ENCODE measurements at regions not wholly inside any gene's neighbourhood (a gene's known extent, or its start where the extent isn't known, plus 50 kb on each side); places are given as distances from the start of the nearest gene placed in this dataset.
"Not testable (repeated sequence)": the region's sequence is repeated elsewhere in the genome, so short reads cannot be mapped to it uniquely, and the experiment has no call there.

DNA sequence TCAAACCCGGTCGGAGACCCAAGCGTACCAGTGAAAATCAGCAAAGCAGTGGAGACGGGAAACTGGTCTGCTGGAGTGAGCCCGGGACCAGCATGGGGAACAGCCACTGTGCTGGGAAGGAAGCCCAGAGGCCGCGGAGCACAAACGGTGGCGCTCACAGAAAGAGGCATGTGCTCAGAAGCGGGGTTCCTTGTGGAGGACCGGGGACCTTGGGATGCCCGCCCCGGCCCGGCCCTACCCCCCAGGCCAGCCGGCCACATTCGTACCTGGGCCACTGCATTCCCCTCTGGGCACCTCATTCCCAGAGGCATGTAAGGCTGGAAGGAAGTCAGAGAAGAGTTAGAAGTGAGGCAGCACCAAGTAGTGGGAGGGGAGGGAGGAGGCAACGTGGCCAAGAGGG, 79.3 kb downstream of the RFLNA start:
- no peak for DNase-seq
- H3F3A ChIP-seq (ENCODE audit: insufficient read depth, low read length) = no peaks in the 10 kb centered on the region
- no peaks in the 10 kb centered on the region for H3K4me1 ChIP-seq (ENCODE audit: low read length)
- H3K27me3 ChIP-seq (replicated peaks; ENCODE audit: insufficient read depth, low read length) = no peaks in the 10 kb centered on the region
- no peaks in the 10 kb centered on the region for H3K36me3 ChIP-seq (replicated peaks; ENCODE audit: insufficient read depth, low read length)
- H3K9ac ChIP-seq (ENCODE audit: low read length) = no peak overlapping the region
- no peak for TF ChIP-seq EZH2phosphoT487 (IDR thresholded peaks at IDR 0.05; ENCODE audit: low read length)
- TF ChIP-seq, protein P1, sequence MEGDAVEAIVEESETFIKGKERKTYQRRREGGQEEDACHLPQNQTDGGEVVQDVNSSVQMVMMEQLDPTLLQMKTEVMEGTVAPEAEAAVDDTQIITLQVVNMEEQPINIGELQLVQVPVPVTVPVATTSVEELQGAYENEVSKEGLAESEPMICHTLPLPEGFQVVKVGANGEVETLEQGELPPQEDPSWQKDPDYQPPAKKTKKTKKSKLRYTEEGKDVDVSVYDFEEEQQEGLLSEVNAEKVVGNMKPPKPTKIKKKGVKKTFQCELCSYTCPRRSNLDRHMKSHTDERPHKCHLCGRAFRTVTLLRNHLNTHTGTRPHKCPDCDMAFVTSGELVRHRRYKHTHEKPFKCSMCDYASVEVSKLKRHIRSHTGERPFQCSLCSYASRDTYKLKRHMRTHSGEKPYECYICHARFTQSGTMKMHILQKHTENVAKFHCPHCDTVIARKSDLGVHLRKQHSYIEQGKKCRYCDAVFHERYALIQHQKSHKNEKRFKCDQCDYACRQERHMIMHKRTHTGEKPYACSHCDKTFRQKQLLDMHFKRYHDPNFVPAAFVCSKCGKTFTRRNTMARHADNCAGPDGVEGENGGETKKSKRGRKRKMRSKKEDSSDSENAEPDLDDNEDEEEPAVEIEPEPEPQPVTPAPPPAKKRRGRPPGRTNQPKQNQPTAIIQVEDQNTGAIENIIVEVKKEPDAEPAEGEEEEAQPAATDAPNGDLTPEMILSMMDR (IDR thresholded peaks at IDR 0.05; ENCODE audit: low read length) = no peak
- no peak for TF ChIP-seq EZH2 (optimal IDR thresholded peaks at IDR 0.05; ENCODE audit: low read depth, low read length)
- H2AFZ ChIP-seq (ENCODE audit: low read length) = no peak overlapping the region
- no peak overlapping the region for H3K4me2 ChIP-seq (ENCODE audit: low read depth, low read length)
- H3K4me3 ChIP-seq (ENCODE audit: low read length) = no peak overlapping the region
- H4K20me1 ChIP-seq (ENCODE audit: insufficient read depth, low read length) = no peaks in the 10 kb centered on the region
- H3K9me3 ChIP-seq (replicated peaks; ENCODE audit: insufficient read depth, low read length) = no peaks in the 10 kb centered on the region
- H3K27ac ChIP-seq (ENCODE audit: low read length) = no peak overlapping the region
- no peaks in the 10 kb centered on the region for H3K79me2 ChIP-seq (ENCODE audit: low read length)
- H3K9me2 ChIP-seq (replicated peaks; ENCODE audit: insufficient read depth, low read length) = no peaks in the 10 kb centered on the region

DNA sequence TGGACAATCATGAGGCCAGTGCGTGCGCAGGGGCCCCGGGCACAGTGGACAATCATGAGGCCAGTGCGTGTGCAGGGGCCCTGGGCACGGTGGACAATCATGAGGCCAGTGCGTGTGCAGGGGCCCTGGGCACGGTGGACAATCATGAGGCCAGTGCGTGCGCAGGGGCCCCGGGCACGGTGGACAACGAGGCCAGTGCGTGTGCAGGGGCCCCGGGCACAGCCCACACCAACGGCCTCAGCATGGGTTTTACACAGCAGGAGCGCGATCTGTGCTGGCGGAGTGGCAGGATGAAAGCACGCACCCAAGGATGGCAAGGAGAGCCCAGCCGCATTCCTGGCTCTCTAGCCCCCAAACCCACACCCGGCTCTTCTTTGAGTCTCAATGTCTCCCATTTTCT, 78.8 kb downstream of the RFLNA start:
- H3K9ac ChIP-seq (ENCODE audit: low read length); H3K4me1 ChIP-seq (ENCODE audit: low read length); H4K20me1 ChIP-seq (ENCODE audit: insufficient read depth, low read length); H3F3A ChIP-seq (ENCODE audit: insufficient read depth, low read length); DNase-seq; H3K27me3 ChIP-seq (replicated peaks; ENCODE audit: insufficient read depth, low read length); H3K4me2 ChIP-seq (ENCODE audit: low read depth, low read length); H3K9me3 ChIP-seq (replicated peaks; ENCODE audit: insufficient read depth, low read length); H2AFZ ChIP-seq (ENCODE audit: low read length); H3K36me3 ChIP-seq (replicated peaks; ENCODE audit: insufficient read depth, low read length); H3K79me2 ChIP-seq (ENCODE audit: low read length); H3K4me3 ChIP-seq (ENCODE audit: low read length); H3K27ac ChIP-seq (ENCODE audit: low read length); H3K9me2 ChIP-seq (replicated peaks; ENCODE audit: insufficient read depth, low read length): not testable (repeated sequence)

DNA sequence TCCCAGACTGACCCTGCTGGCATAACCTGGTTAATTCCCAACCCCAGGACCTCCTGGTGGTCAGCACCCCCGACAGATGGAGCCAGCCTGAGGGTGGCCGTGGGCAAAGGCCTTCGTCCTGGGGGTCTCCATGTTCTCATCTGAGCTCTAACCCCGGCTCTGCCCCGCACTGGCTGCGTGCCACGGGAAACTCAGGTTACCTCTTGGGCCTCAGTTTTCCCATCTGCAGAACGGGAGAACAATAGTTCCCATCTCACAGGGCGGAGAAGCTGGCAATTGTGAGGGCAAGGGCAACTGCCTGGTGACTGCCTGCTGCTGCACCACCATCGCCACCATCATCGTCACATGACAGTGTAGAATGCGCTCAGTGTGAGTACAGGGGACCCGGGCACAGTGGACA, 77.9 kb downstream of the RFLNA start:
- TF ChIP-seq, protein P1 (IDR thresholded peaks at IDR 0.05; ENCODE audit: low read length) = no peak
- TF ChIP-seq EZH2 (optimal IDR thresholded peaks at IDR 0.05; ENCODE audit: low read depth, low read length) = no peak
- no peak for TF ChIP-seq EZH2phosphoT487 (IDR thresholded peaks at IDR 0.05; ENCODE audit: low read length)
- Histone ChIP-seq H3K27ac (ENCODE audit: low read length) (no peak overlapping the region), H3K79me2 (ENCODE audit: low read length) (no peaks in the 10 kb centered on the region), H3K4me1 (ENCODE audit: low read length) (no peaks in the 10 kb centered on the region), H3K9me3 (replicated peaks; ENCODE audit: insufficient read depth, low read length) (no peaks in the 10 kb centered on the region), H3K4me2 (ENCODE audit: low read depth, low read length) (no peak overlapping the region), H3K27me3 (replicated peaks; ENCODE audit: insufficient read depth, low read length) (no peaks in the 10 kb centered on the region), H3K9me2 (replicated peaks; ENCODE audit: insufficient read depth, low read length) (no peaks in the 10 kb centered on the region), H4K20me1 (ENCODE audit: insufficient read depth, low read length) (no peaks in the 10 kb centered on the region), H3F3A (ENCODE audit: insufficient read depth, low read length) (no peaks in the 10 kb centered on the region), H3K4me3 (ENCODE audit: low read length) (no peak overlapping the region), H3K9ac (ENCODE audit: low read length) (no peak overlapping the region), H2AFZ (ENCODE audit: low read length) (no peak overlapping the region), H3K36me3 (replicated peaks; ENCODE audit: insufficient read depth, low read length) (no peaks in the 10 kb centered on the region)
- no peak for DNase-seq

DNA sequence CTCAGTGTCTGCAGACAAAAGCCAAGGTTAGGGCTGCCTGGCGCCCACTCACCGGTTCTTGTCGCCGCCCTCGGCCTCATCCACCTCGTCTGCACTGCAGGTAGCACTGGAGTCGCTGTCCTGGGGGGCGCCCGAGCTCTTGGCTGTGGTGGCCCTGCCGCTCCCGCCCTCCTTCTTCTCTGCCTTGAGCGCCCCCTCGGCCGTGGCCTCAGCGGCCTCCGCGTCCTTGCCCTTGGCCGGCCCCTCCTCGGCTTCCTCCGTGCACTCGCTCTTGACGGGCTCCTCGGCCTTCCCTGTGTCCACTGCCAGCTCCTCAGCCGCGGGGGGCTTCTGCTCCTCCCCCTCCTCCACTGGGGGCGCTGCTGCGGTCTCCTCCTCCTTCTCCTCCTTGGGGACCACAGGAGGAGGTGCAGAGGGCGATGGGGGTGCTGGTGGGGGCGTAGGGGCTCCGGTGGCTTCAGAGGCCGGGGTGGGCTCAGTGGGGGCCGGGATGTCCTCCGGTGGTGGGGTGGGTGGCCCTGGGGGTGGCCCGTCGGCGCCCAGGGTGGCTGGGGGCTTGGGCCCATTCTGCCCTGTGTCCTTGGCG, 77.2 kb downstream of the RFLNA start:
- no peaks in the 10 kb centered on the region for H3K27me3 ChIP-seq (replicated peaks; ENCODE audit: insufficient read depth, low read length)
- H3K4me3 ChIP-seq (ENCODE audit: low read length) = no peak overlapping the region
- H3K9me3 ChIP-seq (replicated peaks; ENCODE audit: insufficient read depth, low read length) = no peaks in the 10 kb centered on the region
- H3K9me2 ChIP-seq (replicated peaks; ENCODE audit: insufficient read depth, low read length) = no peaks in the 10 kb centered on the region
- H3K36me3 ChIP-seq (replicated peaks; ENCODE audit: insufficient read depth, low read length) = no peaks in the 10 kb centered on the region
- no peak for DNase-seq
- no peaks in the 10 kb centered on the region for H3K4me1 ChIP-seq (ENCODE audit: low read length)
- no peak overlapping the region for H3K27ac ChIP-seq (ENCODE audit: low read length)
- H3K79me2 ChIP-seq (ENCODE audit: low read length) = no peaks in the 10 kb centered on the region; the same call in 1 of the 2 replicates
- no peak overlapping the region for H3K9ac ChIP-seq (ENCODE audit: low read length)
- H3F3A ChIP-seq (ENCODE audit: insufficient read depth, low read length) = no peaks in the 10 kb centered on the region
- no peaks in the 10 kb centered on the region for H4K20me1 ChIP-seq (ENCODE audit: insufficient read depth, low read length)
- TF ChIP-seq EZH2 (optimal IDR thresholded peaks at IDR 0.05; ENCODE audit: low read depth, low read length) (no peak), EZH2phosphoT487 (IDR thresholded peaks at IDR 0.05; ENCODE audit: low read length) (no peak)
- TF ChIP-seq, protein P1 (IDR thresholded peaks at IDR 0.05; ENCODE audit: low read length) = no peak
- H3K4me2 ChIP-seq (ENCODE audit: low read depth, low read length) = no peak overlapping the region
- H2AFZ ChIP-seq (ENCODE audit: low read length) = no peak overlapping the region
